ENCODE measurements at regions not wholly inside any gene's neighbourhood (a gene's known extent, or its start where the extent isn't known, plus 50 kb on each side); places are given as distances from the start of the nearest gene placed in this dataset.
"Not testable (repeated sequence)": the region's sequence is repeated elsewhere in the genome, so short reads cannot be mapped to it uniquely, and the experiment has no call there.

DNA sequence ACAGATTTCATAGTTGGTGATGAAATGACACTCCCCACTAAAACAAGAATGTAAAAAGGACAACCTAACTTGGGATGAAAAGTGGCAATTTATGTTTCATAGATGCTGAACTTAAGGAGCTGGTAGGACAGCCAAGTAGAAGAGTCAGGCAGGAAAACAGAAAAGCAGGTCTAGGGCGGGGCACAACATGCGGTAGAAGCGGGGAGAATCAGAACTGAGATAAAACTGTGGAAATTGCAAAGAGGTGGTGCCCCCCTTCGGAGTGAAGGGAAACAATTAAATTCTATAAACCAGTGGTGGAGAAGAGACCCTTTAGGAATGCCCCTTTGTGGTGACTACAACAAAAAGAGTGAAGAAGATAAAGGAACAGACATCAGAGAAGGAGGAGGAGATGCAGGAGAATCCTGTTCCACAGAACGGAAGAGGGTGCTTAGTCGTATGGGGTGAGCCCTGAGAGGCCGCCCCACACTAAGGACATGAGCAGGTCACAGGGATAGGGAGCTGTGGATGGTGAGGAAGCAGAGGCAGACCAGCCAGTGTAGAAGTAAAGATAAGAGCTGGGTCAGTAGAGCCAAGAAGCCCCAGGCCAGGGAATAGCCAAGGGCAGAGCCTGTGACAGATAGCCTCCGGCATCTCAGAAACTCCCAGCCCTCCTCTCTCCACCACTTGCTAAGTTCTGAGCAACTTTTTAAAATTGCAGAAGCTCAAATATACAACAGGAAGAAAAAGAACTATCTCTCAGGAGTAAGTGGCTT lies 100.3 kb upstream of the DOCK9 start:
- no peak for DNase-seq

- DNase-seq = no peak
Measured at GRCh38 chr13:99080131-99080530, 102.3 kb upstream of the DOCK9 start.

- DNase-seq = no peak
Measured at GRCh38 chr13:99083981-99084380, 106.1 kb upstream of the DOCK9 start.

GRCh38 chr13:99085139-99085807 lies 107.4 kb upstream of the DOCK9 start:
- DNase-seq = no peak

GRCh38 chr13:99085808-99086266 lies 108.0 kb upstream of the DOCK9 start:
- no peak for DNase-seq

GRCh38 chr13:99086267-99087097 lies 108.6 kb upstream of the DOCK9 start:
- DNase-seq = peak; percentile 29

DNA sequence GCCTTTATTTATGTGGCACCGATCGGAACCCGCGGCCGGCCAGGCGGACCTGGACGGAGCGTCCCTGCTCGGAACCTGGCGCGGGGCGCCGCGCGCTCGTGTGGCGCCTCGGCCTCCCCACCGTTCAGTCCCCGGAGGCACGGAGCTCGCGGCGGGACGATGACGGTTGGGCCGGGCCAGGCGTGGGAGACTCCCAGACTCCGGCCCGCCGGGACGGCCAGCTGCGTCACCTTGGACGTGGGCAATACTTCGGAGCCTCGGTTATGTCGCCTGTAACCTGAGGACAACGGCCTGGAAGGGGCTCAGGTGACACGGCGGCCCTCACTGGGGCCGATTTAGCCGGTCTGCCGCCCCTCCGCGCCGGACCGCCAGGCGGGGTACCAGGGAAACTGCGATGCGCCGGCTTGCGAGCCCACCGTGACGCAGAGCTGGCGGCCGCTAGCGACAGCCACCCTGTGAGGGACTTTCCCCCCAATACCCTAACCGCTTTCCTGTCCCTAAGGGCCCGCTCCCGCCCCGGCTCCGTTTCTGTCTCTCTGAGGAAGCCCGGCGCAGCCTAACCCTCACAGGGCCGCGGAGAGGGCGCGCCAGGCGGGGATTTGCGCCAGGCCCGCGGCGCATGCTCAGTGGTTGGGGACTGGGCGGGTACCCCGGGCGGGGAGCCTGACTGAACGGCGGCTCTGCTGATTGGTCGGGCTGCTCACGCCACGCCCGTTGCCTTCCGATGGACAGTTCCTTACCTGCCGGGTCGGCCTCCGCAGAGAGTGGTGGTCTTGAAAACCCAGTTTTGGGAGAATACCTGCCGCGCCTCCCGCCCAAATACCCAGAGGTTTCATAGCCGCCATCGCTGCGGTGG lies 109.5 kb upstream of the DOCK9 start:
- DNase-seq = peak; percentile 89

DNA sequence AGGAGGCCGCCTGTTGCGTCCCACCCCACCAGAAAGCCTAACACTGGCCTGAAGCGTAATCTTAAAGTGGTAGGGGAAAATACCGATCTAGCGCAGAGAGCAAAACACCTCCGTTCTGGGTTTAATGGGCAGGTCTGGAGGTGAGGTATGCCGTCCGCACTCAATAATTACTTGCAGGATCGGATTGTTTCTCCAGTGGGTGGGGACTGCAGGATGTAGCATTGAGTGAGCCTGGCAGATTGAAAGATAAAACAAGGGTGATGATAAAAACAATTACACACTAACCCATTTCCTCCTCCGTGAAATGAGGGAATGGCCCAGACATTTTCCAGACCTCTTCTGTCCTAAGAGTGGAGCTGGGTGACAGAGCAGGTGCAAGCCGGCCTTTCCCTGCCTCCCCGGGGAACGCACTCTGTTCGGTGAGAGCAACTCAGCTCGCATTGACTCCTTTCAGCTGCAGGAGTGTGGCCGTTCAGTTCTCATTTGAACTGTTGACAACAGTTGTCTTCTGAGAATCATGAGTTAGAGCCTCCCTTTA lies 110.2 kb upstream of the DOCK9 start:
- DNase-seq = no peak

DNA sequence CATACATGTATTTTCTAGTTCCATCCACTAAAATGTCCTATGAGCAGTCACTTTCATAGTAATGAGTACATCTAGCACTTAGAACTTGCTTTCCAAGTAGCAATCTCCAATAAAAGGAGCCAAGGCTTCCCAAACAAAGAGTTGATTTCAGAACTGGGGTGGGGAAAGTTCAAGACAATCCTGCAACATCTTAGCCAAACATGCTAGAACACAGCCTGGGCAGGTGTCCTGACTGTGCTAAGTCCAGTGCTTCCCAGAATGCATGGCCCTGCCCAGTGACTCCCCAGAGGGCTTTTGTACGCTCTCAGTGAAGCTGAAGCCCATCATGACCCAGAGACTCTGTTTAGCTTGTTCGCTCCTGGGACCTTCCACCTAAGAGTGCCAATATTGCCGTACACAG lies 106.7 kb upstream of the UBAC2 start:
- DNase-seq = no peak

DNA sequence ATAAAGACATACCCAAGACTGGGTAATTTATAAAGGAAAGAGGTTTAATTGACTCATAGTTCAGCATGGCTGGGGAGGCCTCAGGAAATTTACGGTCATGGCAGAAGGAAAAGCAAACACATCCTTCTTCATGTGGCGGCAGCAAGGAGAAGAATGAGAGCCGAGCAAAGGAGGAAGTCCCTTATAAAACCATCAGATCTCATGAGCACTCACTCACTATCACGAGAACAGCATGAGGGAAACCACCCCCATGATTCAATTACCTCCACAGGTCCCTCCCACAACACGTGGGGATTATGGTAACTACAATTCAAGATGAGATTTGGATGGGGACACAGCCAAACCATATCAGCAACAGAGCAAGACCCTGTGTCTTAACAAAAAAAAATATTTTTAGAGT lies 98.8 kb upstream of the UBAC2 start:
- not testable (repeated sequence) for DNase-seq

- DNase-seq = peak; percentile 33
Measured at GRCh38 chr13:99103536-99103935, 97.1 kb upstream of the UBAC2 start.

DNA sequence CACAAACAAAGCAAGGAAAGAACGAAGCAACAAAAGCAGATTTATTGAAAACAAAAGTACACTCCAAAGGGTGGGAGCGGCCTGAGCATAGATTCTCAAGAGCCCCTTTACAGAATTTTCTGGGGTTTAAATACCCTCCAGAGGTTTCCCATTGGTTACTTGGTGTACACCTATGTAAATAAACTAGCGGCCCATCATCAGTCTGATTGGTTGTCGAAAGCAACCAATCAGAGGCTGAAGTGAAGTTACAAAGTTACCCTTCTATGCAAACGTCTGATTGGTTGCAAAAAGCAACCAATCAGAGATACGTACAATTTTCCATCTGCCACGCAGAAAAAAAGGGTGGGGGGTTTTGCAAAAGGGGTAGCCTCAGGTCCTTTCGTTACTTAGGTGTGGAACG lies 96.3 kb upstream of the UBAC2 start:
- DNase-seq = no peak

DNA sequence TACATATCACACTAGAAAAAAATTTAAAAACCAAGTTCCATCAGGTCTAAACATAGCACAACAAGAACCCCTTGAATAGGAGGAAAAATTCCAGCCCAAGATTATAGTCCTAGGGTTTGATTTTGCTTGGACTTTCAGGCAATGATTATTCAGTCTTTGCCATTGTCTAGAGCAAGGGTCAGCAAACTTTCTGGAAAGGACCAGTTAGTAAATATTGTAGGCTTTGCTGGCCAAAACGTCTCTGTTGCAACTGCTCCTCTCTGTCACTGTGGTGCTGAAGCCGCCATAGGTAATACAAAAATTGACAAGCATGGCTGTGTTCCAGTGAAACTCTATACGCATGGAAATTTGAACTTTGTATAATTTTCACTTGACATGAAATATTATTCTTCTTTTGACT lies 95.5 kb upstream of the UBAC2 start:
- DNase-seq = no peak

- no peak for DNase-seq
Measured at GRCh38 chr13:99113351-99113750, 87.3 kb upstream of the UBAC2 start.

DNA sequence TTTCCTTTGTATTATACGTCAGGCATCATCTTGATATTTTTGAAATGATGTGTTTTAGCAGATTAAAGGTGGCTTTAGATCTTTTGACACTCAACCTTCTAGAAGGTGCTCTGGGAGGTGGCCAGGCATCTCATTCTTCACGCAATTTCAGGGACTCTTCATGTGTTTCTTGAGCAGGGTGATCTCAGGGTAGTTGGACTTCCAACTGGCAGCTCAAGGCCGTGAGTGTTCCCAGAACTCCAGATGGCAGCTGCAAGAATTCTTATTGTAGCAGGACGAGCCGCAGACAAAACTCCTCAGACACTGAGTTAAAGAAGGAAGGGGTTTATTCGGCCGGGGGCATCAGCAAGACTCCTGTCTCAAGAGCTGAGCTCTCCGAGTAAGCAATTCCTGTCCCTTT lies 82.5 kb upstream of the UBAC2 start:
- DNase-seq = no peak

GRCh38 chr13:99119656-99120055 lies 81.0 kb upstream of the UBAC2 start:
- no peak for DNase-seq

GRCh38 chr13:99120751-99121150 lies 79.9 kb upstream of the UBAC2 start:
- DNase-seq = no peak

- no peak for DNase-seq
Measured at GRCh38 chr13:99122171-99122570, 78.5 kb upstream of the UBAC2 start.

- DNase-seq = no peak
Measured at GRCh38 chr13:99123101-99124045, 77.3 kb upstream of the UBAC2 start.

GRCh38 chr13:99124046-99124400 lies 76.6 kb upstream of the UBAC2 start:
- no peak for DNase-seq

GRCh38 chr13:99124794-99125316 lies 75.8 kb upstream of the UBAC2 start:
- DNase-seq = peak; percentile 19
